CD4-positive, alpha-beta T cell treated with Interleukin-17A for 1 hour (primary cell): ENCODE measurements at regions not wholly inside any gene's neighbourhood (a gene's known extent, or its start where the extent isn't known, plus 50 kb on each side); places are given as distances from the start of the nearest gene placed in this dataset.

Source experiments
- DNase-seq: peaks from one replicate; pipeline ENCODE4 v3.0.0-alpha.2; 2020

DNA sequence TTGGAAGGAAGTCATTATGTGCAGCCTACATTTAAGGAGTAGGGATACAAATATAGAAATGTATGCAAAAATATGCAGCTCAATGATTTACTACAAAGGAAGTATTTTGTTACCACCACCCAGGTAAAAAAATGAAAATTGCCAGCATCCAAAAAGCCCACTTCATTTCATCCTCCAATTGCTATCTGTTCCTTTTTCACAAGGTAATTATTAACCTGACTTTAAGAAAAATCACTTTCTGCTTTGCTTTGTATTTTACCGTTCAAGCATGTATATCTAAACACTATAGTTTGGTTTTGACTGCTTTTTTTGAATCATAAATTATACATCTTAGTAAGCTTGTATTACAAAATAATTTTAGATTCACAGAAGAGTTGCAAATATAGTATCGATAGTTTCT is 768.5 kb upstream of the GJE1 start:
- DNase-seq, result no peak

DNA sequence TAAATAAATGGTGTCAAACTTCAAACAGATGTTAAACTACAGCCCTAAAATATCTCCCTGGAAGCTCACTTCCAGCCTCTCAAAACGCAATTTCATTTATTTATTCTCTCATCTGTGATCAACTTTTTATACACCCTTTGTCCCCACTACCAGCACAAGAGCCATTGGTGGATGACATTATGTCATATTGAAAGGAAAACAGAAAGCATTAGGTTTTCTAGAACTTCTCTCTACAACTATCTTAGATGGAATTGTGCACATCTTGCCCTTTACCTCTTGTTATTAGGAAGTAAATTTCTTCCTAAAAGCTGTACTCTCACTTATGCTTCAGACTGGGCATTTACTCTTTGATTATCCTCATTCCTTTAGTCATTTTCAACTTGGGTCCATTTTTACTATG is 771.2 kb upstream of the GJE1 start:
- DNase-seq, result no peak

DNA sequence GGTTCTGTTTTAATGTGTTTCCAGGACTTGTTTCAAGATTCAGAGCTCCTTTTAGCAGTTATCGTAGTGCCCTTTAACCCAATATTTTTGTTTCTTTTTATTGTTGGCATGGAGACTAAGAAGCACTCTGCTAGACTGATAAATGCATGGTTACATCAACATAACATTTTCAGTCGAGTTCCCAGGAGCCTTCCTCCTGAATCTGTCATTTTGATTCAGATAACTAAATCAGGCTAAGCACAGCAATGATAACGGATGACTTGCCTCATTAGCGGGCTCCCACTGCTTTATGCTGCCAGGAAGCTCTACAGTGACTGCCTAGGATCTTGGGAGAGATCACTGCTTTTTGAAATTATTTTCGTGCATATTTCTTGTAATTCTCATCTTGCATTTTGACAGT is 772.8 kb upstream of the GJE1 start:
- DNase-seq, result no peak

DNA sequence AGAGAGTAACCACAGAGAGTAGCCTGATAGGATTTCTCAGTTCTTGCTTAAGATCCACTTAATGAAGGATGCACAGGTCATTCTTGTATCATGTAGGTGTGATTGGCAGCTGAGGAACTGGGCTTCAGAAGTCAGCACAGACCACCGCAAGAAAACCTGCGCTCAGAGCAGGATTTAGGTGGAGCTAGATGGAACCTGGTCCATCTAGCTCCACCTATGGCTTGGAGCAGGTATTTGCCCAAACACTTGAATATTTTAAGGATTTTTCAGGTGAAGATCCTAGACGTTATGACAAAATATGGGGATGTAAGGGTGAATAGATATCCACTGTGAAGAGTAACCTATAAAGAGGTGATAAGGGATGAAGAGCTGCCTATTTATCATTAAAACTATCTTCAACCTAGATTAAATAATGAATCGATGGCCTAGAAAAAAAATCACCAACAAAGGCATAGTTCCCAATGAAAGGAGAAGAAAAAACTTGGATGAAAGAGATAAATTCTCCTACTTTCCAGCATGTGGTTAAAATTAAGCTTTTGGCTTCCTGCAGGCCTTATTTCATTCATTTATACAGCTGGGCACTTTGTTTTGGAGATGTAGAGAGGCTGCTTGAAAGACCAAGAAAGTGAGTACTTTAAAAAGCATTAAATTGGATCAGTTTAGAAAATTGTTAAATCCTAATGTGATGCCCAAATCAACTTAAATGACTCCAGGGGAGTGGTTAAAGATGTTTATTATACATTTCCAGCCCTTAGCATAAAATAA is 778.4 kb upstream of the GJE1 start:
- DNase-seq, result no peak

DNA sequence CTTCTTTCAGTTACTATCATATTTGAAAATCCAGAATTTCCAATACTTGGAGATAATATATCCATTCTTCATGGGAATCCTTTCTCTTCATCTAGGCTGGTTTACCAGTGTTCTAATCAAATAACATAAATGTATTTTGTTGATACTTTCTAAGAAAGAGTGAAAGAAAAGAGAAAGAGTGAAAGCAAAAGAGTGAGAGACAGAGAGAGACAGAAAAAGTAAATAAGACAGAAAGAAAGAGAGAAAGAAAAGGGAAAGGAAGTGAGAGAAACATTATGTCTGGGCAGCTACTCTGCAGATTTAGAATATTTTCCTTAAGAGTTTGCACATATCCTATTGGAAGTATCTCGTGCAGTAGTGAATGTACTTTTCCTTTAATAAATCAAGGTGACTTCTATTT is 781.0 kb upstream of the GJE1 start:
- no peak for DNase-seq

DNA sequence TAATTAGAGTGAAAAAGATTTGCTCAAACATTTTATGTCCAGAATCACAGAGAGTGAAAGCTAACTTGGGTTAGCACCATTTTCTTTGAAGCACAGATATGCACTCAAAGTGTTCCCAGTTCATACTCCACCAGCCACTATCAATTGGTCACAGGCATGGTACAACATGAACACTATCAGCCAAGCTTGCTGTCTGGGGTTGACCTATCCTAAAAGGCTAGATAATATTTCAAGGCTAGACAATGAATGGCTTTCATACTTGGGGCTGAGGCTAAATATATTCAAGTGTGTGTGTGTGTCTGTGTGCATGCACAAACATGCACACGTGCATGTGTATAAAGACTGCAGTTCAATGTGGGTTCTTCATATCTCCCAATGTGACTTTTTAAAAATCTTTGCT is 783.0 kb upstream of the GJE1 start:
- DNase-seq, result no peak

DNA sequence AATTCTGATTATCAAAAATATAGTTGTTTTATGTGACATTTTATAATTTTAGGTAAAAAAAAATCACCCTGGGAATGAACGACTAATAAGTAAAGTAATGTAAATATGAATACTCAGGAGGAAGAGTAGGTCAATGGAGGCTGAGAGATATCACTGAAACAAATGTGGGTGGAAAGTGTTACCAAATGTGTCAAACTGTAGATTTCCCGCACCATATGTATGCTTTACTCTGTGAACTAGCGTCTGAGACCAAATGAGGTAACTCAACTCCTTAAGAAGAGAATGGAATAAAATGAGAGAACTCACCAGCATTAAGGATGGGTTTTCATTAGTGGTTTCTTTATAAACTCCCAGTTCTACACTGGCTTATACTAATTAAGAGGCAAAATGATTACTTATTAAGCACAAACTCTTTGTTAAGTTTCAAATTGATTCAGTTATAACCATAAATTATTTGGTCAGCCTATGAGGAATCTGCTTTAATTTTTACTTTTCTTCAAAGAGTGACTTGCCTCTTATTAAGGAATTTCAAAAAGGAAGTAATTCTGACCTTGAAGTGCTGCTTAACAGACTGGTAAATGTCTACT is 784.7 kb upstream of the GJE1 start:
- no peak for DNase-seq

DNA sequence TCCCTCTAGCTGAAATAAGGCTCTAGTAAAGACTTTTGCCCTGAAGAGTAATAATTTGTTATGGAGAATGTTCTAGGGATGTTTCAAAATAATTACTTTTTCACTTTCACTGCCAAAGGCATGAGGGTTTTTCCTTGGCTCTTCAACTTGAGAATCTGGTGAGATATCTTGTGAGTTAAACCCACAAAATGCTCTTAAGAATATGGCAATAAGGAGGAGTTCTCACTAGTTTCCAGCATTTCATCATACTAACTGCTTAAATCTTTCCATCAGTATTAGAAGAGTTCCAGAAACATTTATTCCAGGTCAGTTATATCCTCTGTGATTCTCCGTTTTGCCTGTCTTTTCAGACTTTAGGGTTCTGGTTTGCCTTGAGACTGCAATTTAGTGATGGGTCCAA is 785.6 kb upstream of the GJE1 start:
- no peak for DNase-seq

DNA sequence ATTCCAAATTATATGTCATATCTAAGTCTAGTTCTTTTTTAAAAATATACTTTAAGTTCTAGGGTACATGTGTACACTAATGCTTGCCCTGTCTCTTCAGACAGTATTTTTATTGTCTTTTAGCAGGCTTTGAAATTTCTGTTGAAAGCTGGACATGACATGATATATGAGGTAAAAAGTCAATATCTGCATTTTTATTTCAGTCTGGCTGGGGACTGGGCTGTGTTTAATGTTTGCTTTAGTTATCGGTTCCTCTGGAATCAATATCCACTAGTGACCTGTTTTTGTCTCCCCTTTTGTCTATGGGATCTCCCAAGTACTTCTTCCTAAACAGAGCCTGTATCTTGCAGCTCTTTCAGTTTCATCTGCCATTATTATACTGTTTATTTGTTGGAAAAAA is 786.2 kb upstream of the GJE1 start:
- DNase-seq, result no peak

DNA sequence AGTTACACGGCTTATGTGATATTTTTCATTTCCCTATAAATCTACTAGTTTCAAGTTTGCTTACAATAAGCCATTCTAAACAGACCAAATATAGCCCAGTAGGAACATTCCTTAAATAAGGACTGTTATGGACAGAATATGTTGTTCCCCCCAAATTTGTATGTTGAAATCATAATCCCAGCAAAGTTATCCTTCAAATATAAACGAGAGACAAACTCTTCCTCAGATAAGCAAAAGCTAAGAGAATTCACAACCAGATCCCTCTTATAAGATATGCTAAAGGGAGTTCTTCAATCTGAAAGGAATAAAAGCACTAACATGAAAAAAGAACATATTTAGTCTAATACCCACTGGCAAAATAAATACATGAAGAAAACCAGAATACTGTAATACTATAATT is 795.5 kb upstream of the GJE1 start:
- DNase-seq, result no peak

DNA sequence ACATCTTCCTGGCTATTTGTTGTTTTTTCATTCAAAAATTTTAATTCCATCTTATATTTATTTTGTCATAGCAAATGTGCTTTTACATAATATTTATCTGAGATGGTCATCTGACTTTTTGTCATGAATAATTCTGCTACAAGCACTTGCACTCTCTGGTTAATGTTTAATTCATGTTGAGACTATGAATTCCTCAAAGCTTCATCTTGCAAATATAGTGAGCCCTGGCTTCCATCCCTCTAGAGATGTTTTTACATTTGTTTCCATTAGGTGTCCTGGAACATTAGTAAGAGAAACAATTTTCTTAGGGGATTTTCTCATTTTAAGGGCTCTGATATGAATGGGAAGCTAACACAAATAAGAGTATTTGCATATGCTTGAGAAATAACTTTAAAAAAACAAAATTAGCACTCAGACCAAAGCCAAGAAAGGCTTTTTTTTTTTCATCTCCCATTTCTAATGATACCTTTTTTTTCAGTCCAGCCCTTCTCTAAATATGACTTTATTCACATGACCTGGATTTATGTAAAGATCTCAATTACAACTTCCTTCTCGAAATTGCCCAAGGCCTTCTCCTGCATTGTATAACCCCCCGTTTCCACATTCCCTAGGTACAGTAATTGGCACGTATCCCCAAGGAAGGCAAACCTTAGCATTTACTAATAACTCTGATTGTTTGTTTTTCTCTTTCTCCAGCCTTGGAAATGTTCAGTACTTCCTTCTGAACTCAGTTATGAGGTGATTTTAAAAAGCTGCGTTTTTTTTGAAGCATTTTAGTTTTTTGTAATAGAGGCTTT is 797.0 kb upstream of the GJE1 start:
- DNase-seq, result no peak

DNA sequence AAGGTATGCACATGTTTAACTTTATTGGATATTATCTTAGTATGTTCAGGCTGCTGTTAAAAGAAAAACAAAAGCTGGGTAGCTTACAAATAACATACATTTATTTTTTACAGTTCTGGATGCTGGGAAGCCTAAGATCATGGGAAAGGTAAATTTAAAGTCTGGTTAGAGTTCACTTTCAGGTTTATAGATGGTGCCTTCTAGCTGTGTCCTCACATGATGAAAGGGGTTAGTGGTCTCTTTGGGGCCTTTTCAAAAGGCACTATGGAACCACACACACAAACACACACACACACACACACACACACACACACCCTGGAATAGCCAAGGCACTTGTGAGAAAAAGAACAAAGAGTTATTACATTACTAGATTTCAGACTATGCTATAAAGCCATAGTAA is 805.8 kb upstream of the GJE1 start:
- no peak for DNase-seq

DNA sequence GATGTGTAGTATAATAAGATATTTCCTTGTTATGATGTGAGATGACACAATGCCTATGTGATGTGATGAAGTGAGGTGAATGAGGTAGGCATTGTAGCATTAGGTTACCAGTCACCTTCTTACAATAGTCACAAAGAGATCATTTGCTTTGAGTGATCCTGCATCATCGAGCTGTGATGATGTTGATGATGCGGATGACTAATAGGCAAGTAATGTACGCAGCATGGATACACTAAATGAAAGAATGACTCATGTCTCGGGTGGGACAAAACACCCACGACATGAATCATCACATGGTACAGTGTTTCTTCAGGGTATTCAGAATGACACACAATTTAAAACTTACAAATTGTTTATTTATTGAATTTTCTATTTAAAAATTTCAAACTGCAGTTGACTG is 806.3 kb upstream of the GJE1 start:
- DNase-seq, result peak; percentile 60

DNA sequence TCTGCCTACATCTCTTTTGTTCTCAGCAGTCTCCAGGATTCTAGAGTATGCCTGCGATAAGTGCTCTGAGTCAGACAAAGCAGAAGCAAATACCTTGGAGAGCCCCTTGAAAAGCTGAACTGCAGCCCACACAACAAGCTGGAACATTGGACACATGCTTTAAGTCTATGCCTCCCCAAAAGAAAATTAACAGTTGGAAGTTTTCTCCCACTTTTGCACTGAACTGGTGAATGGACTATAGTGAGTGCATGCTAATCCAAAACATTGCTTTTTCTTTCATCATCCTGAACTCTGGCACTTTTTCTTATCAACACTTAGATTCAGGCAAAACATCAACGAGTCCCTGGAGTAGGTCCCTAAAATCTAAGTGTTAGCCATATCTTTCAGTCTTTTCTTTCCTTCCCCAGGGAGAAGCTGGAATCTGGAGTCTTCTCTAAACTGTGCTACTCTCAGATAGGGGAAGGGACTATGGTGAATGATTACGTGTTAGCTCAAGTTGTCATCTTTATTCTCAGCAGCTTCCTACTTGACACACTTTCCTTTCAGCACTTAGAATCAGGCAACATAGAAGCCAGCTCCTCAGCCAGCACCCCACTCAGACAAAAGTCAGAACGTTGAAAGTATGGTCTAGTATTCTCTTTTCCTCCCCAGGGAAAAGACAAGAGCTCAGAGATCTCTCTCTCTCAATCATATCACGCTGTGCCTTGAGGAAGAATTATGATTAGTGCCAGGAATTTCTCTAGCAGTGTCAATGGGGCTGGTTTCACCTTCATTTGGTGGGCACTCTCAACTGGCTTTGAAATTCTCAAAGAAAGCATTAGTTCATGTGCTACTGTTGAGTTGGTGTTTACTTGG is 811.0 kb upstream of the GJE1 start:
- DNase-seq, result no peak

DNA sequence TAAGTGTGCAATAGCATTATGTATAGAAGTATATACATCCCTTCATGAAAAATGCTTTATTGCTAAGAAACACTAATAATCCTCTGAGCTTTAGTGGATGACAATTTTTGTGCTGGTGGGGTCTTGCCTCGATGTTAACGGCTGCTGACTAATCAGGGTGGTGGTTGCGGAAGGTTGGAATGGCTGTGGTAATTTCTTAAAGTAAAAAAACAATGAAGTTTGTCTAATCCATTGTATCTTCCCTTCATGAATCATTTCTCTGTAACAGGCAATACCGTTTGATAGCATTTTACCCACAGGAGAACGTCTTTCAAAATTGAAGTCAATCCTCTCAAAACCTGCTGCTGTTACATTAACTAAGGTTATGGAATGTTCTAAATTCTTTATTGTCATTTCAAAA is 816.5 kb upstream of the GJE1 start:
- no peak for DNase-seq

DNA sequence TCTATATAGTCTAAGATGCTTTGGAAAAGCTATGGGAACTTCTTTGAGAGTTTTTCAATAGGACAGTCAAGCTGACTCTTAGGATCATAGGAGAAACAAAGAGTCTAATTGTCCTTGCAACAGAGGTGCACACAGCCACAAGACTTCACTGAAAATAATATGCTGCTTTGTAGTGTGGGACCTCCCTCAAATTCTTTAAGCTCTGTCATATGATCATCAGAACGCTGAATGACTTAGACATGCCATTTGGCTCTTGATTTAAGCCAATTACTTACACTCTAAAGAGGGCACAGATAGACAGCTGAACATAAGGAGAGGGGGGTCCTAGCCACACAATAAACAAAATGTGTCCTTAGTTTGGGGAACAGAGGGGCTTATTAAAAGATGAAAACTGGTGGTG is 818.7 kb upstream of the GJE1 start:
- DNase-seq, result no peak

DNA sequence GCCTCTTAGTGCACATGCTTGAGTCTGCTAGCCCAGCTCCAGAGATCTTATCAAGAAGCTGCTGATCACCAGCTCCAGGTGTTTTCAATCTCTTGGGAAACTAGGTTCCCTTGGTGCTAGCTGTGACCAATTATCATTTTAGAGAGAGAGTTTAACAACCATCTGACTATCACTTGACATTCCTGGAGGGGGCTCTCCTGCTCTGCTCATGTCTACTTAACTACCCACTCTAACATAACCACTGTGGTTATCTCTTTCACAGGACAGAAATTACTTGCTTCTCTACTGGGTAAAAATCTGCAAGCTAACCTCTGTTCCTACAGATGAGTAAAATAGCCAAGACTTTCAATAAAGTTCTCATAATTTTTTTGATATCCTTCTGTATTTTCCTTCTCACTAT is 823.4 kb upstream of the GJE1 start:
- peak; percentile 24 for DNase-seq

DNA sequence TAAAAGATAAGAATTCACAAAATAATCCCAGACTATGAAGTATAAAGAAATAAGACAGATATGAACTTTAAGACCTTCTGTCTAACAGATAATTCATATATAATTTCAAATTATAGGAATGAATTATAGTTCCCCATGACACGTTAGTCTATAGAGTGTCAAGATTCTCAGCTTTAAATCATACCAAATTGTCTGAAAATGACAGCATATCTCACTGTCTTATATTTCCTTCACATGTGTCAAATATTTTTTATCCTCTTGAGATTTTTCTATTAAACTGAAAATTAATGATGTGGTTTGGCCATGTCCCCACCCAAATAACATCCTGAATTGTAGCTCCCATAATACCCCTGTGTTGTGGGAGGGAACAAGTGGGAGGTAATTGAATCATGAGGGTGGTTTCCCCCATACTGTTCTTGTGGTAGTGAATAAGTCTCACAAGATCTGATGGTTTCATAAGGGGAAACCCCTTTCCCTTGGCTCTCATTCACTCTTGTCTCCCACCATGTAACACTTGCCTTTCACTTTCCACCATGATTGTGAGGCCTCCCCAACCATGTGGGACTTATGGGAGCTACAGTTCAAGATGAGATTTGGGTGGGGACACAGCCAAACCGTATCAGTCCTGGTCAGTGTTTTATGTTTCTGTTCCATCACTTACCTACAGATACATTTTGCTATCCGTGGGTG is 825.3 kb upstream of the GJE1 start:
- no peak for DNase-seq

DNA sequence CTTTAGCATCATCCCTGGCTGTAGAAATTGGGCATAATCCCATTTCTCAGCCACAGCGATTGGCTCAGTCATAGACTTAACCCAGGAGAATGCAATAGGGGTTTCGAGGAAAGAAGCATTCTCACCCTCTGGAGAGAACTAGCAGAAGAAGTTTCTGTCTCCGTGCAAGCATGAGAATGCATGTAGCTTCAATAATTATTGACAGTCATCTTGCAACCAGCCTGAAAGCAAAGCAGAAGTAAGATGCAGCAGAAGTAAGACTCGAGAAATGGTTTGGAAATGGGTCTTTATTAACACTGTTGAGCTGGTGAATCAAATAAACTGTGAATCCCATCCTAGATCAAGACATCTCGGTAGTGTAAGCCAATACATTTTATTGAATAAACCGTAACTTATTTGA is 828.8 kb upstream of the GJE1 start:
- no peak for DNase-seq

DNA sequence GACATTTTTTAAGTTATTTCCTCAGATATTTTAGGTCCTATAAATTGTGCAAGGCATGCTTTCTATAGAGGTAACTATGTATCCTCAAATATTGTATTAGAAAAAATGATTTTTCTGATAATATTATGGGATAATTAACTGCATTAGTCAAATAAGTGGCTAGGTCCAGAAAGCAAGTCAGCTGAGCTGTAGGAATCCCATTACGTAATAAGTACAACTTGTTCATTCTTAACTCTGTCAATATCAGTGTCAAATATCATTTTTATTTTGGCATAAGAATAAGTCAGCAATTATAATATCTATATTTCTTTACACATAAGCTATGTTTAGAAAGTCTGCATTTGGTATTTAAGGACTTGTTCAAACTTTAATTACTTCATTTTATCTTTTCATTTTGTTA is 830.9 kb upstream of the GJE1 start:
- no peak for DNase-seq

DNA sequence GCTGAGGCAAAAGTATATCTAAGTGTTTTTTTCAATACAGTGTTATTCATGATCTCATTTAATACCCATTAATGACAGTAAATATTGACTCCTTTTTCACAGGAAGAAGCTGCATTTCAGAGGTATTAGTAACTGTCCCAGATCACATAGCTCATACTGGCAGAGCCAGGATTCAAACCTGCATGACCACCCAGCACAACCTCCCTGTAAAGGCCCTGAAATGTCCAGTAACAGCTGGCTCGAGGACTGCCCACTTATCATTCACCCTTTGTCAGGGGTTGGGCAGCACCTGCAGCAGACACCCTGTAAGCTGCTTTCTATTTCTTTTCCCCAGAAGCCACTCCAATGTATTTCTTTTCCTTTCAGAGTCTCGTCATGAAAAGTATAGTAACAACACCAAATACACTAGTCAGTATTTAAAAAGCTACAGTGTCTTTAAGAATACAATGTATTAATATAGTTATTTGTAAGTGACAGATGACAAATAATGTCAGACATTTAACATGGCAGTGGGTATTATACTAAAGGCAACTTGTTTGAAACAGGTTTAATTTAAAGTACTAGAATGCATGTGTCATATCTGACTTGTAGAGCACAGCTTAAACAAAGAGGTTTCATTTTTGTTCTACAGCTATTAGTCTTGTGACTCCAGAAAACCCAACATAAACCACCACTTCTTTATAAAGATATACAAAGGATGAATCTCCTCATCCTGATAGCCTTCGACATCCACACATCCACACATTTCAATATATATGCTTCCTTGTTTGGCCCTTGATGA is 841.6 kb upstream of the GJE1 start:
- no peak for DNase-seq

DNA sequence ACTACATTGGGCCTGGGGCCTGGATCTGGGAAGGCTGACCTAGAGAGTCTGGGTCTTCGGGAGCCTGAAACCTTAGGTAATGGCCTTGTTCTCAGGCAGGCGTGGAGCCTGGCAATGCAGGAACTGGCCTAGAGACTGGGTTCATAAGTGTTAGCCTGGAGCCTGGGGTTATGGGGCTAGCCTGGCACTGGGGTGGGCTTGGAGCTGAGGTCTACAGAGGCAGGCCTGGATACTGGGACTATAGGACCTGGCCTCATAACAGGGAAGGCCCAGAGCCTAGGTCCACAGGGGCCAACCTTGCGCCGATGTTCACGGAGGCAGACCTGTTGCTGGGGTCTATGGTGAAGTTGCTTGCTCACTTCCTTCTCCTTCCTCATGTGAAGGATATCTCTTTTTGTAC is 843.8 kb upstream of the GJE1 start:
- DNase-seq, result no peak
